Endothelial cell of umbilical vein (primary cell): ENCODE measurements at regions not wholly inside any gene's neighbourhood (a gene's known extent, or its start where the extent isn't known, plus 50 kb on each side); places are given as distances from the start of the nearest gene placed in this dataset.

Source experiments
- BruUV-seq: library from RNA; stranded (reverse); fragments of 400-500 nt; replicated peaks from 2 replicates; lab custom pipeline; 2021; lab: Mats Ljungman, UMichigan
- CTCF ChIA-PET: fragments of 300-600, 350-600 bp; sonication (Branson Sonifier 250); formaldehyde crosslinking; loops from one replicate; lab custom pipeline; 2021; ENCODE audit warnings: antibody characterized with exemption, inconsistent platforms; lab: Charles Lee
- POLR2A ChIA-PET: fragments of 300-600, 350-600 bp; sonication (Branson Sonifier 250); formaldehyde crosslinking; loops from one replicate; lab custom pipeline; 2021; ENCODE audit warnings: antibody characterized with exemption, inconsistent platforms; lab: Charles Lee
- DNase-seq: peaks from one replicate; pipeline ENCODE4 v3.0.0-alpha.2; 2011; ENCODE audit warnings: low read depth, low spot score
- FAIRE-seq: peaks from 2 replicates; lab custom pipeline; 2011; peaks lifted over from hg19 to GRCh38; lab: Jason Lieb, UNC
- H2AFZ ChIP-seq: 2 replicates; pipeline ENCODE4 v1.6.0; 2012; ENCODE audit warnings: low read depth, low read length, control low read depth, inconsistent platforms
- H3K27ac ChIP-seq: 2 replicates; pipeline ENCODE4 v1.5.1; 2011; ENCODE audit warnings: low read depth, mild to moderate bottlenecking, control low read depth, low read length, moderate library complexity; ENCODE audit not compliant: insufficient read depth
- H3K27me3 ChIP-seq, 2 experiments: 2 replicates each; pipeline versions ENCODE4 v1.6.0 to v1.6.1; 2011; ENCODE audit warnings: low read length in 2 of 2, mixed read lengths in 1 of 2; ENCODE audit not compliant: control insufficient read depth in 2 of 2, insufficient read depth in 2 of 2
- H3K36me3 ChIP-seq, 2 experiments: 2 replicates in 1 of 2; 3 replicates in 1 of 2; pipeline ENCODE4 v1.5.1; 2011; ENCODE audit warnings: low read length in 2 of 2, mild to moderate bottlenecking in 1 of 2, moderate library complexity in 1 of 2; ENCODE audit not compliant: control insufficient read depth in 2 of 2, insufficient read depth in 2 of 2; ENCODE audit errors: extremely low read depth in 1 of 2
- H3K4me1 ChIP-seq: 3 replicates; pipeline ENCODE4 v1.5.1; 2011; ENCODE audit warnings: mild to moderate bottlenecking, low read length; ENCODE audit not compliant: control insufficient read depth, insufficient read depth; ENCODE audit errors: extremely low read depth
- H3K4me2 ChIP-seq: 2 replicates; pipeline ENCODE4 v1.6.1; 2011; ENCODE audit warnings: low read length, control low read depth, mixed read lengths; ENCODE audit not compliant: insufficient read depth
- H3K4me3 ChIP-seq, 3 experiments: fragments of 200-600 bp in 1 of 3; sonication (generic), shearing (Covaris generic) in 1 of 3; replicated peaks in 1 of 3; 2 replicates each; pipeline ENCODE4 v1.5.1; 2011 to 2016; ENCODE audit warnings: control low read depth in 3 of 3, low read length in 3 of 3, mild to moderate bottlenecking in 2 of 3, inconsistent platforms in 1 of 3, low read depth in 1 of 3, moderate library complexity in 1 of 3; ENCODE audit not compliant: insufficient read depth in 1 of 3
- H3K79me2 ChIP-seq: 2 replicates; pipeline ENCODE4 v1.6.0; 2012; ENCODE audit warnings: low read length, inconsistent platforms; ENCODE audit not compliant: control insufficient read depth, insufficient read depth
- H3K9ac ChIP-seq: replicated peaks from 2 replicates; pipeline ENCODE3; 2011; ENCODE audit warnings: low read length, control low read depth; ENCODE audit not compliant: insufficient read depth; ENCODE audit errors: extremely low read depth
- H3K9me1 ChIP-seq: replicated peaks from 3 replicates; pipeline ENCODE4 v1.6.0; 2011; ENCODE audit warnings: mild to moderate bottlenecking, low read length; ENCODE audit not compliant: control insufficient read depth, insufficient read depth; ENCODE audit errors: extremely low read depth
- H3K9me3 ChIP-seq: replicated peaks from 2 replicates; pipeline ENCODE4 v1.5.1; 2012; ENCODE audit warnings: low read length, inconsistent platforms; ENCODE audit not compliant: control insufficient read depth, insufficient read depth
- H4K20me1 ChIP-seq: replicated peaks from 2 replicates; pipeline ENCODE3; 2011; ENCODE audit warnings: mild to moderate bottlenecking, low read length; ENCODE audit not compliant: control insufficient read depth, insufficient read depth; ENCODE audit errors: extremely low read depth
- CTCF ChIP-seq, 2 donors: IDR thresholded peaks; 1 replicate in 1 of 2; 2 replicates in 1 of 2; pipeline ENCODE4 v1.5.1; 2011; ENCODE audit warnings: low read length in 2 of 2, mild to moderate bottlenecking in 2 of 2, moderate library complexity in 2 of 2, control low read depth in 1 of 2, inconsistent platforms in 1 of 2, low read depth in 1 of 2; ENCODE audit not compliant: insufficient read depth in 1 of 2; ENCODE audit errors: extremely low read depth in 1 of 2
- EZH2 ChIP-seq: IDR thresholded peaks from 2 replicates; pipeline ENCODE4 v1.6.1; 2012; ENCODE audit warnings: borderline replicate concordance, low read depth, mild to moderate bottlenecking, moderate library complexity, low read length, inconsistent platforms; ENCODE audit not compliant: severe bottlenecking
- FOS ChIP-seq: IDR thresholded peaks from 2 replicates; pipeline ENCODE4 v1.6.1; 2011; ENCODE audit warnings: mild to moderate bottlenecking, low read length, moderate library complexity, borderline replicate concordance; ENCODE audit not compliant: insufficient read depth
- GATA2 ChIP-seq: IDR thresholded peaks from 2 replicates; pipeline ENCODE4 v1.7.0; 2011; ENCODE audit warnings: low read depth, mild to moderate bottlenecking, moderate library complexity, mixed read lengths, low read length; ENCODE audit not compliant: insufficient read length, insufficient read depth
- JUN ChIP-seq: IDR thresholded peaks from 2 replicates; pipeline ENCODE4 v1.6.1; 2011; ENCODE audit warnings: borderline replicate concordance, low read depth; ENCODE audit not compliant: insufficient read length, insufficient read depth
- MAX ChIP-seq: IDR thresholded peaks from 2 replicates; pipeline ENCODE4 v1.6.1; 2011; ENCODE audit not compliant: insufficient read depth, insufficient read length
- MYC ChIP-seq: IDR thresholded peaks from one replicate; pipeline ENCODE4 v1.6.1; 2011; ENCODE audit warnings: mild to moderate bottlenecking, low read depth, low read length
- POLR2A ChIP-seq: IDR thresholded peaks from 2 replicates; pipeline ENCODE4 v1.6.1; 2012; ENCODE audit warnings: low read depth, mild to moderate bottlenecking, control low read depth, low read length
- POLR2AphosphoS5 ChIP-seq: IDR thresholded peaks from 2 replicates; pipeline ENCODE4 v1.6.1; 2012; ENCODE audit warnings: low read depth, mild to moderate bottlenecking, control low read depth, low read length, moderate library complexity; ENCODE audit not compliant: insufficient read depth
- dilution Hi-C: fragments of 300-500 bp; cut with MboI; formaldehyde crosslinking; loops from one replicate; pipeline ENCODE4 v1.15.0; 2019; ENCODE audit warnings: low sequenced_read_pairs; ENCODE audit not compliant: extremely low pct_ligation_motif_present
- intact Hi-C: fragments of 100-400 bp; cut with micrococcal nuclease; formaldehyde crosslinking; loops from one replicate; pipeline ENCODE4 v1.10.0; 2022

DNA sequence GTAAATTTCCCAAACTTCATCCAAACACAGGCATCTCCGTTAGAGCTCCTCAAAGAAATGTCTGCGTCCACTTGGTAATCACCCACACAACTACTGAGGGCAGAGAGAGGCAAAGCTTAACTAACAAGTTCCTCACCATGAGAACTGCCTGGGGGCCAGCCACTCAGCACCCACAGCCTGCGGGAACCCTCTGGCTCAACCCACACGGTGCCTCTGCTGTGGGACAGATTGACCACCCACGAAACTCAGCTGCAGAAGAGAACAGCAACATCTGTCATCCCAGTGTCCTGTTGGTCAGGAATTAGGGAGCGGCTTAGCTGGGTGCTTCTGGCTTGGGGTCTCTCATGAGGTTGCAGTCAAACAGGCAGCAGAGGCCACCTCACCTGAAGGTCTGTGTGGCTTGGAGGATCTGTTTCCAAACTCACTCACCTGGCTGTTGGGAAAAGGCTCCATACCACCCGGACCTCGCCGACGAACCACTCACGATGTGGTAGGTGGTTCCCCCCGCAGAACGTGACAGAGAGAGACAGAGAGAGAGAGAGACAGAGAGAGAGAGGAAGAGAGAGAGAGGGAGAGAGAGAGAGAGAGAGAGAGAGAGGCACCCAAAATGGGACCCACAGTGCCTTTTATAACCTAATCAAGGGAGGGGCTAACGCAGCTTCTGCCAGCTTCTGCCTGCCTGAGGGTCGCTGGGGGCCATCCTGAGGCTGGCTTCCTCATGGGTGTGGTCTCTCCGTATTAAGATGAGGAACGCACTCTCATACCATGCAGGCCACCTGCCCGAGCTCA is 103.5 kb downstream of the OLFM1 start:
- POLR2A ChIA-PET = no interaction called here
- H3K27ac ChIP-seq = no peak overlapping the region
- H4K20me1 ChIP-seq = no peaks in the 10 kb centered on the region
- no peaks in the 10 kb centered on the region for H3K9me3 ChIP-seq
- dilution Hi-C loops = no loop called here
- no peak overlapping the region for H3K4me2 ChIP-seq
- no peaks in the 10 kb centered on the region for H3K79me2 ChIP-seq
- FAIRE-seq = no peak
- TF ChIP-seq GATA2 = no peak
- no peak for TF ChIP-seq CTCF (IDR thresholded peaks at IDR 0.05; ENCODE audit: extremely low read depth in 1 of 2, insufficient read depth in 1 of 2, low read depth in 1 of 2, low read length in 2 of 2)
- no peak for TF ChIP-seq EZH2
- no peak for TF ChIP-seq POLR2AphosphoS5
- TF ChIP-seq MAX = no peak
- no peak for TF ChIP-seq POLR2A
- TF ChIP-seq FOS = no peak
- TF ChIP-seq JUN = no peak
- no peak for TF ChIP-seq MYC
- no peaks in the 10 kb centered on the region for H3K4me1 ChIP-seq
- no peak overlapping the region for H2AFZ ChIP-seq
- no peak overlapping the region for H3K4me3 ChIP-seq
- no peak for DNase-seq
- H3K27me3 ChIP-seq = no peaks in the 10 kb centered on the region
- no peak overlapping the region for H3K9ac ChIP-seq
- H3K36me3 ChIP-seq = no peaks in the 10 kb centered on the region
- H3K9me1 ChIP-seq = no peaks in the 10 kb centered on the region
- intact Hi-C loops = no loop called here
- no TSS peak for BruUV-seq
- CTCF ChIA-PET = no interaction called here
